HL-60 (cell line): ENCODE measurements at regions not wholly inside any gene's neighbourhood (a gene's known extent, or its start where the extent isn't known, plus 50 kb on each side); places are given as distances from the start of the nearest gene placed in this dataset.

Source experiments
- CTCF ChIP-seq: IDR thresholded peaks from one replicate; pipeline ENCODE4 v1.5.1; 2011; ENCODE audit warnings: low read length, control low read depth, inconsistent platforms; ENCODE audit not compliant: insufficient read depth
- GABPA ChIP-seq: IDR thresholded peaks from 2 replicates; pipeline ENCODE4 v1.6.1; 2012; ENCODE audit warnings: low read depth
- POLR2AphosphoS5 ChIP-seq: IDR thresholded peaks from 2 replicates; pipeline ENCODE4 v1.6.1; 2012; ENCODE audit warnings: low read depth
- REST ChIP-seq: IDR thresholded peaks from 2 replicates; pipeline ENCODE4 v1.6.1; 2012; ENCODE audit warnings: low read depth; ENCODE audit not compliant: insufficient replicate concordance
- SPI1 ChIP-seq: IDR thresholded peaks from 2 replicates; pipeline ENCODE4 v1.6.1; 2012; ENCODE audit warnings: low read depth, mild to moderate bottlenecking, borderline replicate concordance

- TF ChIP-seq CTCF: no peak
- no peak for TF ChIP-seq POLR2AphosphoS5
- TF ChIP-seq REST: no peak
- TF ChIP-seq GABPA: no peak
- no peak for TF ChIP-seq SPI1
Measured at GRCh38 chr21:17003258-17003615, 509.6 kb upstream of the CXADR start.
